Common myeloid progenitor, CD34-positive (primary cell): ENCODE measurements at regions not wholly inside any gene's neighbourhood (a gene's known extent, or its start where the extent isn't known, plus 50 kb on each side); places are given as distances from the start of the nearest gene placed in this dataset.
A peak's percentile ranks its signal among the peaks of the same experiment; 100 is the strongest.

Experiments used
- CTCF ChIA-PET: fragments of 350-600 bp; sonication (Branson Sonifier 250); formaldehyde crosslinking; loops from one replicate; lab custom pipeline; 2021; ENCODE audit warnings: antibody characterized with exemption; lab: Charles Lee
- POLR2A ChIA-PET: fragments of 350-600 bp; sonication (Branson Sonifier 250); formaldehyde crosslinking; loops from one replicate; lab custom pipeline; 2021; ENCODE audit warnings: antibody characterized with exemption; lab: Charles Lee
- DNase-seq, 3 donors: peaks; one replicate each; pipeline versions ENCODE4 v3.0.0 to v3.0.0-alpha.2; 2013
- H3K27ac ChIP-seq, 2 experiments: 1 replicate in 1 of 2; 2 replicates in 1 of 2; pipeline ENCODE4 v1.7.0; 2013; ENCODE audit warnings: inconsistent platforms in 2 of 2, low read length in 2 of 2, mild to moderate bottlenecking in 2 of 2, low read depth in 1 of 2, moderate library complexity in 1 of 2; ENCODE audit not compliant: severe bottlenecking in 2 of 2, insufficient read depth in 1 of 2, poor library complexity in 1 of 2
- H3K27me3 ChIP-seq, 5 experiments: replicated peaks in 2 of 5; 1 replicate in 3 of 5; 2 replicates in 2 of 5; pipeline versions ENCODE4 v1.6.1 to v1.7.0; 2013; ENCODE audit warnings: low read length in 4 of 5, mild to moderate bottlenecking in 2 of 5, moderate library complexity in 2 of 5, inconsistent platforms in 1 of 5; ENCODE audit not compliant: insufficient read depth in 5 of 5, control insufficient read depth in 4 of 5
- H3K36me3 ChIP-seq, 4 experiments: 1 replicate in 2 of 4; 2 replicates in 2 of 4; pipeline versions ENCODE4 v1.6.1 to v1.7.0; 2013; ENCODE audit warnings: low read length in 3 of 4, control low read depth in 1 of 4, mild to moderate bottlenecking in 1 of 4; ENCODE audit not compliant: control insufficient read depth in 4 of 4, insufficient read depth in 4 of 4
- H3K4me1 ChIP-seq, 4 experiments: 1 replicate in 3 of 4; 2 replicates in 1 of 4; pipeline versions ENCODE4 v1.6.1 to v1.7.1; 2013; ENCODE audit warnings: low read length in 3 of 4, mild to moderate bottlenecking in 3 of 4, control low read depth in 1 of 4, inconsistent platforms in 1 of 4, moderate library complexity in 1 of 4; ENCODE audit not compliant: control insufficient read depth in 4 of 4, insufficient read depth in 4 of 4; ENCODE audit errors: control extremely low read depth in 1 of 4
- H3K4me3 ChIP-seq, 7 experiments: 1 replicate in 4 of 7; 2 replicates in 3 of 7; pipeline versions ENCODE4 v1.5.1 to v1.7.0; 2013; ENCODE audit warnings: mild to moderate bottlenecking in 7 of 7, low read length in 6 of 7, moderate library complexity in 6 of 7, inconsistent platforms in 2 of 7, low read depth in 2 of 7, control low read depth in 1 of 7; ENCODE audit not compliant: insufficient read depth in 4 of 7, control insufficient read depth in 1 of 7; ENCODE audit errors: extremely low read depth in 1 of 7
- H3K9me3 ChIP-seq, 5 experiments: 1 replicate in 4 of 5; 2 replicates in 1 of 5; pipeline versions ENCODE4 v1.6.1 to v1.7.1; 2013; ENCODE audit warnings: low read length in 4 of 5, mild to moderate bottlenecking in 2 of 5, inconsistent platforms in 1 of 5, low read depth in 1 of 5, moderate library complexity in 1 of 5; ENCODE audit not compliant: control insufficient read depth in 4 of 5, insufficient read depth in 2 of 5; ENCODE audit errors: control extremely low read depth in 1 of 5
- WGBS: methylation state at CpG from one replicate; pipeline ENCODE4 v1.1.5; 2013; ENCODE audit not compliant: insufficient coverage; 5-methylcytosine and 5-hydroxymethylcytosine counted together

- no peaks in the 10 kb centered on the region for H3K27me3 ChIP-seq
- H3K27ac ChIP-seq = no peak overlapping the region
- H3K4me1 ChIP-seq = peaks cover 0 to 9% (median 4%) of the 10 kb centered on the region in 4 experiments
- POLR2A ChIA-PET = no interaction called here
- no peak for DNase-seq
- H3K9me3 ChIP-seq = no peaks in the 10 kb centered on the region
- no CpG with 5 or more reads among the region's 4 CpGs for WGBS
- H3K36me3 ChIP-seq = no peaks in the 10 kb centered on the region
- CTCF ChIA-PET = no interaction called here
- H3K4me3 ChIP-seq = no peak overlapping the region
Measured at GRCh38 chrX:124224528-124224927, 107.9 kb upstream of the TEX13D start.

GRCh38 chrX:124226129-124226528 lies 106.3 kb upstream of the TEX13D start:
- Histone ChIP-seq H3K27me3 (no peaks in the 10 kb centered on the region), H3K9me3 (no peaks in the 10 kb centered on the region), H3K4me3 (no peak overlapping the region), H3K4me1 (peaks cover 0 to 5% (median 2%) of the 10 kb centered on the region in 4 experiments), H3K27ac (no peak overlapping the region), H3K36me3 (no peaks in the 10 kb centered on the region)
- 45% methylated on average over 2 of the region's 2 CpGs for WGBS
- ChIA-PET CTCF (no interaction called here), POLR2A (no interaction called here)
- DNase-seq = peak in 2 of 3 donors; percentile 30 to 49

- Histone ChIP-seq H3K27ac (no peak overlapping the region), H3K36me3 (no peaks in the 10 kb centered on the region), H3K4me3 (no peak overlapping the region), H3K4me1 (peaks cover 0 to 5% (median 2%) of the 10 kb centered on the region in 4 experiments), H3K27me3 (peaks cover 0 to 3% (median 0%) of the 10 kb centered on the region in 5 experiments), H3K9me3 (no peaks in the 10 kb centered on the region)
- DNase-seq = no peak
- 79% methylated on average over 3 of the region's 4 CpGs for WGBS
- POLR2A ChIA-PET = no interaction called here
- CTCF ChIA-PET = no interaction called here
Measured at GRCh38 chrX:124228849-124229248, 103.6 kb upstream of the TEX13D start.

- no peak overlapping the region for H3K27ac ChIP-seq
- ChIA-PET CTCF (no interaction called here), POLR2A (no interaction called here)
- H3K27me3 ChIP-seq = peaks cover 0 to 3% (median 0%) of the 10 kb centered on the region in 5 experiments
- no peak overlapping the region for H3K4me3 ChIP-seq
- WGBS = 66% methylated on average over 2 of the region's 4 CpGs
- H3K4me1 ChIP-seq = peaks cover 0 to 5% (median 2%) of the 10 kb centered on the region in 4 experiments
- DNase-seq = no peak
- no peaks in the 10 kb centered on the region for H3K36me3 ChIP-seq
- H3K9me3 ChIP-seq = no peaks in the 10 kb centered on the region
Measured at GRCh38 chrX:124229374-124229773, 103.1 kb upstream of the TEX13D start.

- Histone ChIP-seq H3K9me3 (no peaks in the 10 kb centered on the region), H3K27me3 (peaks cover 0 to 3% (median 0%) of the 10 kb centered on the region in 5 experiments), H3K36me3 (no peaks in the 10 kb centered on the region), H3K4me1 (peaks cover 0 to 5% (median 2%) of the 10 kb centered on the region in 4 experiments), H3K27ac (no peak overlapping the region), H3K4me3 (no peak overlapping the region)
- no peak for DNase-seq
- WGBS = 62% methylated on average over 5 of the region's 10 CpGs
- ChIA-PET POLR2A (no interaction called here), CTCF (no interaction called here)
Measured at GRCh38 chrX:124230655-124231450, 101.6 kb upstream of the TEX13D start.

GRCh38 chrX:124231451-124231759 lies 101.1 kb upstream of the TEX13D start:
- H3K27ac ChIP-seq = no peak overlapping the region
- no peaks in the 10 kb centered on the region for H3K9me3 ChIP-seq
- CTCF ChIA-PET = interaction anchor here (1.2 kb wide), 1 partner anchor 18 kb away, joined by 4 read pairs; no protein-coding TSS in a partner anchor
- WGBS = 60% methylated on average over 1 of the region's 1 CpG
- no peaks in the 10 kb centered on the region for H3K36me3 ChIP-seq
- H3K4me3 ChIP-seq = no peak overlapping the region
- no peak for DNase-seq
- H3K4me1 ChIP-seq = peaks cover 0 to 5% (median 2%) of the 10 kb centered on the region in 4 experiments
- POLR2A ChIA-PET = no interaction called here
- peaks cover 0 to 3% (median 0%) of the 10 kb centered on the region in 5 experiments for H3K27me3 ChIP-seq

GRCh38 chrX:124232523-124233201 lies 99.8 kb upstream of the TEX13D start:
- POLR2A ChIA-PET = interaction anchor here (0.6 kb wide), 1 partner anchor 451 kb away, joined by 3 read pairs; no protein-coding TSS in a partner anchor
- no CpG with 5 or more reads among the region's 3 CpGs for WGBS
- Histone ChIP-seq H3K9me3 (no peaks in the 10 kb centered on the region), H3K36me3 (no peaks in the 10 kb centered on the region), H3K4me1 (no peaks in the 10 kb centered on the region), H3K27ac (no peak overlapping the region), H3K4me3 (no peak overlapping the region), H3K27me3 (peaks cover 0 to 3% (median 0%) of the 10 kb centered on the region in 5 experiments)
- CTCF ChIA-PET = interaction anchor here (1.2 kb wide), 1 partner anchor 19 kb away, joined by 4 read pairs; no protein-coding TSS in a partner anchor
- no peak for DNase-seq
